ENCODE measurements at regions not wholly inside any gene's neighbourhood (a gene's known extent, or its start where the extent isn't known, plus 50 kb on each side); places are given as distances from the start of the nearest gene placed in this dataset.
"Not testable (repeated sequence)": the region's sequence is repeated elsewhere in the genome, so short reads cannot be mapped to it uniquely, and the experiment has no call there.

GRCh38 chr16:59450513-59450912 is 716.4 kb upstream of the GOT2 start:
- not testable (repeated sequence) for DNase-seq (ENCODE audit: low read depth, low spot score); H3K4me1 ChIP-seq (ENCODE audit: control insufficient read depth, insufficient read depth, low read length); H3K27me3 ChIP-seq (ENCODE audit: control insufficient read depth, insufficient read depth, low read length); H3K9me3 ChIP-seq (ENCODE audit: control insufficient read depth, insufficient read depth, low read length); H3K27ac ChIP-seq (ENCODE audit: low read length); H3K36me3 ChIP-seq (ENCODE audit: control insufficient read depth, insufficient read depth, low read length); H3K4me3 ChIP-seq (ENCODE audit: low read length)
- WGBS (ENCODE audit: insufficient coverage, insufficient read length) = no CpG with 5 or more reads among the region's 5 CpGs

- no peaks in the 10 kb centered on the region for H3K4me1 ChIP-seq (ENCODE audit: control insufficient read depth, insufficient read depth, low read length)
- no peak overlapping the region for H3K4me3 ChIP-seq (ENCODE audit: low read length)
- H3K27me3 ChIP-seq (ENCODE audit: control insufficient read depth, insufficient read depth, low read length) = no peaks in the 10 kb centered on the region
- no CpG with 5 or more reads among the region's 2 CpGs for WGBS (ENCODE audit: insufficient coverage, insufficient read length)
- H3K36me3 ChIP-seq (ENCODE audit: control insufficient read depth, insufficient read depth, low read length) = no peaks in the 10 kb centered on the region
- no peak for DNase-seq (ENCODE audit: low read depth, low spot score)
- no peak overlapping the region for H3K27ac ChIP-seq (ENCODE audit: low read length)
- H3K9me3 ChIP-seq (ENCODE audit: control insufficient read depth, insufficient read depth, low read length) = no peaks in the 10 kb centered on the region
These were observed 706.4 kb upstream of the GOT2 start for GRCh38 chr16:59440502-59440901.

- H3K9me3 ChIP-seq (ENCODE audit: control insufficient read depth, insufficient read depth, low read length) = no peaks in the 10 kb centered on the region
- H3K36me3 ChIP-seq (ENCODE audit: control insufficient read depth, insufficient read depth, low read length) = no peaks in the 10 kb centered on the region
- H3K4me3 ChIP-seq (ENCODE audit: low read length) = no peak overlapping the region
- H3K27ac ChIP-seq (ENCODE audit: low read length) = no peak overlapping the region
- H3K4me1 ChIP-seq (ENCODE audit: control insufficient read depth, insufficient read depth, low read length) = no peaks in the 10 kb centered on the region
- DNase-seq (ENCODE audit: low read depth, low spot score) = no peak
- WGBS (ENCODE audit: insufficient coverage, insufficient read length) = no CpG with 5 or more reads among the region's 3 CpGs
- no peaks in the 10 kb centered on the region for H3K27me3 ChIP-seq (ENCODE audit: control insufficient read depth, insufficient read depth, low read length)
These were observed 698.8 kb upstream of the GOT2 start for GRCh38 chr16:59432896-59433295.

- no peak overlapping the region for H3K27ac ChIP-seq (ENCODE audit: low read length)
- no peaks in the 10 kb centered on the region for H3K4me1 ChIP-seq (ENCODE audit: control insufficient read depth, insufficient read depth, low read length)
- no peaks in the 10 kb centered on the region for H3K9me3 ChIP-seq (ENCODE audit: control insufficient read depth, insufficient read depth, low read length)
- H3K27me3 ChIP-seq (ENCODE audit: control insufficient read depth, insufficient read depth, low read length) = no peaks in the 10 kb centered on the region
- no CpG with 5 or more reads among the region's 1 CpG for WGBS (ENCODE audit: insufficient coverage, insufficient read length)
- no peak for DNase-seq (ENCODE audit: low read depth, low spot score)
- H3K4me3 ChIP-seq (ENCODE audit: low read length) = no peak overlapping the region
- no peaks in the 10 kb centered on the region for H3K36me3 ChIP-seq (ENCODE audit: control insufficient read depth, insufficient read depth, low read length)
These were observed 698.2 kb upstream of the GOT2 start for GRCh38 chr16:59432276-59432675.

GRCh38 chr16:59424714-59425273 is 690.7 kb upstream of the GOT2 start:
- no peak overlapping the region for H3K4me3 ChIP-seq (ENCODE audit: low read length)
- no peaks in the 10 kb centered on the region for H3K27me3 ChIP-seq (ENCODE audit: control insufficient read depth, insufficient read depth, low read length)
- no peak for DNase-seq (ENCODE audit: low read depth, low spot score)
- H3K9me3 ChIP-seq (ENCODE audit: control insufficient read depth, insufficient read depth, low read length) = no peaks in the 10 kb centered on the region
- no peaks in the 10 kb centered on the region for H3K4me1 ChIP-seq (ENCODE audit: control insufficient read depth, insufficient read depth, low read length)
- H3K36me3 ChIP-seq (ENCODE audit: control insufficient read depth, insufficient read depth, low read length) = no peaks in the 10 kb centered on the region
- no peak overlapping the region for H3K27ac ChIP-seq (ENCODE audit: low read length)
- no CpG with 5 or more reads among the region's 2 CpGs for WGBS (ENCODE audit: insufficient coverage, insufficient read length)

- Histone ChIP-seq H3K27ac (ENCODE audit: low read length) (no peak overlapping the region), H3K9me3 (ENCODE audit: control insufficient read depth, insufficient read depth, low read length) (no peaks in the 10 kb centered on the region), H3K27me3 (ENCODE audit: control insufficient read depth, insufficient read depth, low read length) (no peaks in the 10 kb centered on the region), H3K36me3 (ENCODE audit: control insufficient read depth, insufficient read depth, low read length) (no peaks in the 10 kb centered on the region), H3K4me1 (ENCODE audit: control insufficient read depth, insufficient read depth, low read length) (no peaks in the 10 kb centered on the region), H3K4me3 (ENCODE audit: low read length) (no peak overlapping the region)
- DNase-seq (ENCODE audit: low read depth, low spot score) = no peak
- no CpG with 5 or more reads among the region's 5 CpGs for WGBS (ENCODE audit: insufficient coverage, insufficient read length)
These were observed 678.1 kb upstream of the GOT2 start for GRCh38 chr16:59411961-59412841.

- no CpG with 5 or more reads among the region's 1 CpG for WGBS (ENCODE audit: insufficient coverage, insufficient read length)
These were observed 676.3 kb upstream of the GOT2 start for GRCh38 chr16:59410451-59410850.

GRCh38 chr16:59405802-59406201 is 671.7 kb upstream of the GOT2 start:
- Histone ChIP-seq H3K4me3 (ENCODE audit: low read length) (no peak overlapping the region), H3K4me1 (ENCODE audit: control insufficient read depth, insufficient read depth, low read length) (no peaks in the 10 kb centered on the region), H3K36me3 (ENCODE audit: control insufficient read depth, insufficient read depth, low read length) (no peaks in the 10 kb centered on the region), H3K9me3 (ENCODE audit: control insufficient read depth, insufficient read depth, low read length) (no peaks in the 10 kb centered on the region), H3K27ac (ENCODE audit: low read length) (no peak overlapping the region), H3K27me3 (ENCODE audit: control insufficient read depth, insufficient read depth, low read length) (no peaks in the 10 kb centered on the region)
- DNase-seq (ENCODE audit: low read depth, low spot score) = no peak
- WGBS (ENCODE audit: insufficient coverage, insufficient read length) = no CpG with 5 or more reads among the region's 2 CpGs

More at GRCh38 chr16:59410451-59410850, 676.3 kb upstream of the GOT2 start:
- Histone ChIP-seq H3K36me3 (ENCODE audit: control insufficient read depth, insufficient read depth, low read length) (no peaks in the 10 kb centered on the region), H3K4me3 (ENCODE audit: low read length) (no peak overlapping the region), H3K4me1 (ENCODE audit: control insufficient read depth, insufficient read depth, low read length) (no peaks in the 10 kb centered on the region), H3K27ac (ENCODE audit: low read length) (no peak overlapping the region), H3K27me3 (ENCODE audit: control insufficient read depth, insufficient read depth, low read length) (no peaks in the 10 kb centered on the region), H3K9me3 (ENCODE audit: control insufficient read depth, insufficient read depth, low read length) (no peaks in the 10 kb centered on the region)
- no peak for DNase-seq (ENCODE audit: low read depth, low spot score)

- DNase-seq (ENCODE audit: low read depth, low spot score) = no peak
- Histone ChIP-seq H3K27ac (ENCODE audit: low read length) (no peak overlapping the region), H3K4me1 (ENCODE audit: control insufficient read depth, insufficient read depth, low read length) (no peaks in the 10 kb centered on the region), H3K9me3 (ENCODE audit: control insufficient read depth, insufficient read depth, low read length) (no peaks in the 10 kb centered on the region), H3K27me3 (ENCODE audit: control insufficient read depth, insufficient read depth, low read length) (no peaks in the 10 kb centered on the region), H3K4me3 (ENCODE audit: low read length) (no peak overlapping the region), H3K36me3 (ENCODE audit: control insufficient read depth, insufficient read depth, low read length) (no peaks in the 10 kb centered on the region)
- no CpG with 5 or more reads among the region's 2 CpGs for WGBS (ENCODE audit: insufficient coverage, insufficient read length)
These were observed 670.4 kb upstream of the GOT2 start for GRCh38 chr16:59404509-59404908.

GRCh38 chr16:59400830-59401229 is 666.7 kb upstream of the GOT2 start:
- Histone ChIP-seq H3K36me3 (ENCODE audit: control insufficient read depth, insufficient read depth, low read length) (no peaks in the 10 kb centered on the region), H3K4me1 (ENCODE audit: control insufficient read depth, insufficient read depth, low read length) (no peaks in the 10 kb centered on the region), H3K27ac (ENCODE audit: low read length) (no peak overlapping the region), H3K27me3 (ENCODE audit: control insufficient read depth, insufficient read depth, low read length) (no peaks in the 10 kb centered on the region), H3K9me3 (ENCODE audit: control insufficient read depth, insufficient read depth, low read length) (no peaks in the 10 kb centered on the region), H3K4me3 (ENCODE audit: low read length) (no peak overlapping the region)
- no peak for DNase-seq (ENCODE audit: low read depth, low spot score)

GRCh38 chr16:59397638-59398037 is 663.5 kb upstream of the GOT2 start:
- Histone ChIP-seq H3K4me3 (ENCODE audit: low read length) (no peak overlapping the region), H3K27ac (ENCODE audit: low read length) (no peak overlapping the region), H3K36me3 (ENCODE audit: control insufficient read depth, insufficient read depth, low read length) (no peaks in the 10 kb centered on the region), H3K4me1 (ENCODE audit: control insufficient read depth, insufficient read depth, low read length) (no peaks in the 10 kb centered on the region), H3K9me3 (ENCODE audit: control insufficient read depth, insufficient read depth, low read length) (no peaks in the 10 kb centered on the region), H3K27me3 (ENCODE audit: control insufficient read depth, insufficient read depth, low read length) (no peaks in the 10 kb centered on the region)
- no peak for DNase-seq (ENCODE audit: low read depth, low spot score)
- WGBS (ENCODE audit: insufficient coverage, insufficient read length) = no CpG with 5 or more reads among the region's 2 CpGs
